ENCODE measurements at regions not wholly inside any gene's neighbourhood (a gene's known extent, or its start where the extent isn't known, plus 50 kb on each side); places are given as distances from the start of the nearest gene placed in this dataset.

- H3K9ac ChIP-seq (ENCODE audit: low read depth, low read length) = no peak overlapping the region
- no peaks in the 10 kb centered on the region for H3K27me3 ChIP-seq (ENCODE audit: control insufficient read depth, insufficient read depth, low read length)
- no peaks in the 10 kb centered on the region for H3K36me3 ChIP-seq (ENCODE audit: control insufficient read depth, insufficient read depth, low read length)
- H3K27ac ChIP-seq (ENCODE audit: low read depth, low read length) = no peak overlapping the region
- 0 out of 2 replicates have a peak, but pooled peaks cover 4% of the 10 kb centered on the region for H3K4me1 ChIP-seq (ENCODE audit: control insufficient read depth, insufficient read depth, low read length)
- H3K4me3 ChIP-seq (ENCODE audit: low read depth, low read length) = no peak overlapping the region
- H3K9me3 ChIP-seq (ENCODE audit: control insufficient read depth, insufficient read depth, low read length) = no peaks in the 10 kb centered on the region
These were observed 50.4 kb upstream of the GRIP2 start for GRCh38 chr3:14590569-14590968.

DNA sequence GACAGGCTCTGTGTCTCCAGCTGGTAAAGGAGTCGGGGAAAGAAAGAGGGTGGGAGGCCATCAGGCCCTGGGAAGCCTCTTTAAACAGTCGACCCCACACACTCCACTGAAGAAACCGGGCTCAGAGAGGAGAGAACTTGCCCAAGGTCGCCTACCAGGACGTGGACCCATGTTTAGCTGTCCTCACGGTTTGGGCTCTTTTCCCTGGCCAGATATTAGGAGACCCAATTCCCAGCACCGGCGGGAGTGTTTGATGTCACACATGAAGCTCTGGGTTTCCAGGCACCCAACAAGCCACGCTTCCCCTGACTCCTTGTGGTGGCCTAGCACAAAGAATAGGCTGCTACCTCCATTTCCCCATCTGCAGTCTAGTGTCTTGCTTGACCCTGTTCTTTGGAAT lies 52.2 kb upstream of the GRIP2 start:
- no peak overlapping the region for H3K9ac ChIP-seq (ENCODE audit: low read depth, low read length)
- H3K27me3 ChIP-seq (ENCODE audit: control insufficient read depth, insufficient read depth, low read length) = no peaks in the 10 kb centered on the region
- H3K4me3 ChIP-seq (ENCODE audit: low read depth, low read length) = no peak overlapping the region
- no peak overlapping the region for H3K27ac ChIP-seq (ENCODE audit: low read depth, low read length)
- no peaks in the 10 kb centered on the region for H3K9me3 ChIP-seq (ENCODE audit: control insufficient read depth, insufficient read depth, low read length)
- H3K36me3 ChIP-seq (ENCODE audit: control insufficient read depth, insufficient read depth, low read length) = no peaks in the 10 kb centered on the region
- H3K4me1 ChIP-seq (ENCODE audit: control insufficient read depth, insufficient read depth, low read length) = 0 out of 2 replicates have a peak, but pooled peaks cover 4% of the 10 kb centered on the region

DNA sequence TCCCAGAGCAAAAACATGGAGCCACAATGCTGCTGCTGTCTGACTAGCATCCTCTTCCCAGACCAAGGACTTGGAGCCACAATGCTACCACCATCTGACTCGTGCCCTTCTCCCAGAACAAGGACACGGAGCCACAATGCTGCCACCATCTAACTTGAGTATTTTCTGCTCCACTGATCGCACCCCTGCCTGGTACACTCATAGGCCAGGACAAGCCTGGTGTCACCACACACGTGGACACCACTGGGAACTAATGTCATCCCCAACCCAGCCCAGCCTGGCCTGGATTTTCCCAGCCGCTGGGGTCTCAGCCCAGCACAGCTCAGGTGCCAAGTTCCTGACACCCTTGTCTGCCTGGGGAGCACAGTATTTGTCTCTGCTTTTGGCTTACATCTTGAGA lies 52.7 kb upstream of the GRIP2 start:
- no peak overlapping the region for H3K9ac ChIP-seq (ENCODE audit: low read depth, low read length)
- no peaks in the 10 kb centered on the region for H3K27me3 ChIP-seq (ENCODE audit: control insufficient read depth, insufficient read depth, low read length)
- no peak overlapping the region for H3K4me3 ChIP-seq (ENCODE audit: low read depth, low read length)
- H3K27ac ChIP-seq (ENCODE audit: low read depth, low read length) = no peak overlapping the region
- no peaks in the 10 kb centered on the region for H3K36me3 ChIP-seq (ENCODE audit: control insufficient read depth, insufficient read depth, low read length)
- 0 out of 2 replicates have a peak, but pooled peaks cover 4% of the 10 kb centered on the region for H3K4me1 ChIP-seq (ENCODE audit: control insufficient read depth, insufficient read depth, low read length)
- H3K9me3 ChIP-seq (ENCODE audit: control insufficient read depth, insufficient read depth, low read length) = no peaks in the 10 kb centered on the region

GRCh38 chr3:14594234-14594633 lies 54.1 kb upstream of the GRIP2 start:
- Histone ChIP-seq H3K9ac (ENCODE audit: low read depth, low read length) (no peak overlapping the region), H3K4me1 (ENCODE audit: control insufficient read depth, insufficient read depth, low read length) (0 out of 2 replicates have a peak, but pooled peaks cover 4% of the 10 kb centered on the region), H3K27ac (ENCODE audit: low read depth, low read length) (no peak overlapping the region), H3K9me3 (ENCODE audit: control insufficient read depth, insufficient read depth, low read length) (no peaks in the 10 kb centered on the region), H3K27me3 (ENCODE audit: control insufficient read depth, insufficient read depth, low read length) (no peaks in the 10 kb centered on the region), H3K4me3 (ENCODE audit: low read depth, low read length) (no peak overlapping the region), H3K36me3 (ENCODE audit: control insufficient read depth, insufficient read depth, low read length) (no peaks in the 10 kb centered on the region)

DNA sequence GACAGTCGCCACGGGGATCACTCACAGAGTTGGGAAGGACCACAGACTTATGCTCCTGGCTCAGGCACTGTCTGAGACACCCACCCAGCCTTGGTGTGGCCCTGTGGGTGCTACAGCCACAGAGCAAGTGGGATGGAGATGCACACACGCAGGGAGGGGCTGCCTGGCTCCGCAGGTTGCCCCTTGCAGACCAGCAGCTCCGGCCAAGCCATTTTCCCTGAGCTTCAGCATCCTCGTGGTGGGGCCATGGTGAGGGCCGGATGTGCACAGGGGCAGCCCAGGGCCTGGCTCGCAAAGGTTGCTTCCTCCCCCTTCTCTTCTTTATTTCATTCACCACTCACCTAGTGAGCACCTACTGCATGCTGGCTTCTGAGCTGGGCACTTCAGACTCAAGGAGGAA lies 55.4 kb upstream of the GRIP2 start:
- Histone ChIP-seq H3K9ac (ENCODE audit: low read depth, low read length) (no peak overlapping the region), H3K27ac (ENCODE audit: low read depth, low read length) (no peak overlapping the region), H3K4me1 (ENCODE audit: control insufficient read depth, insufficient read depth, low read length) (no peaks in the 10 kb centered on the region), H3K27me3 (ENCODE audit: control insufficient read depth, insufficient read depth, low read length) (no peaks in the 10 kb centered on the region), H3K4me3 (ENCODE audit: low read depth, low read length) (no peak overlapping the region), H3K36me3 (ENCODE audit: control insufficient read depth, insufficient read depth, low read length) (no peaks in the 10 kb centered on the region), H3K9me3 (ENCODE audit: control insufficient read depth, insufficient read depth, low read length) (no peaks in the 10 kb centered on the region)

GRCh38 chr3:14597266-14597665 lies 54.3 kb upstream of the CCDC174 start:
- H3K9ac ChIP-seq (ENCODE audit: low read depth, low read length) = no peak overlapping the region

DNA sequence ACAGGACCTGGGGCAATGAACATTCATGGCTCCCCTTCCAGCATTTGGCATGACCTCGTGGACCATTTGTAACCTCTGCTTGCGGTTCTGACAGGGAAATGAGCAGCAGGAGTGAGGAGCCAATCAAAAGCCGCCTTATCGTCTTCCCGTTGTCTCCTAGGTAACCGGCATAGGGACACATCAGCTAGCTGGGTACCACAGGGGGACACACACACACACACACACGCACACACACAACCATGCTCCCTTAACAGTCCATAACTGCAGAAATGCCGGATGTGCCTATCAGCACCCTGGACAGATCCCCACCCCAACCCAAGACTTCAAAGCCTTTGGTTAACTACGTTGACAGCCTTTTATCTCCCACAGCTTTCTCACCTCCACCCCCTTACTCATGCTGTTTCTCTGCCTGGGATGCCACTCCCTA lies 53.4 kb upstream of the CCDC174 start:
- no peaks in the 10 kb centered on the region for H3K36me3 ChIP-seq (ENCODE audit: control insufficient read depth, insufficient read depth, low read length)
- no peak overlapping the region for H3K4me3 ChIP-seq (ENCODE audit: low read depth, low read length)
- no peak overlapping the region for H3K9ac ChIP-seq (ENCODE audit: low read depth, low read length)
- peaks cover 8% of the 10 kb centered on the region for H3K27me3 ChIP-seq (ENCODE audit: control insufficient read depth, insufficient read depth, low read length)
- no peaks in the 10 kb centered on the region for H3K9me3 ChIP-seq (ENCODE audit: control insufficient read depth, insufficient read depth, low read length)
- peaks cover 10% of the 10 kb centered on the region for H3K4me1 ChIP-seq (ENCODE audit: control insufficient read depth, insufficient read depth, low read length)
- no peak overlapping the region for H3K27ac ChIP-seq (ENCODE audit: low read depth, low read length)

More at GRCh38 chr3:14597266-14597665, 54.3 kb upstream of the CCDC174 start:
- H3K4me1 ChIP-seq (ENCODE audit: control insufficient read depth, insufficient read depth, low read length) = peaks cover 10% of the 10 kb centered on the region
- H3K9me3 ChIP-seq (ENCODE audit: control insufficient read depth, insufficient read depth, low read length) = no peaks in the 10 kb centered on the region
- no peaks in the 10 kb centered on the region for H3K36me3 ChIP-seq (ENCODE audit: control insufficient read depth, insufficient read depth, low read length)
- no peak overlapping the region for H3K4me3 ChIP-seq (ENCODE audit: low read depth, low read length)
- H3K27me3 ChIP-seq (ENCODE audit: control insufficient read depth, insufficient read depth, low read length) = peaks cover 7% of the 10 kb centered on the region; the same call in 1 of the 2 replicates
- H3K27ac ChIP-seq (ENCODE audit: low read depth, low read length) = no peak overlapping the region

- H3K27me3 ChIP-seq (ENCODE audit: control insufficient read depth, insufficient read depth, low read length) = peaks cover 15% of the 10 kb centered on the region
- peaks cover 10% of the 10 kb centered on the region for H3K4me1 ChIP-seq (ENCODE audit: control insufficient read depth, insufficient read depth, low read length)
- no peak overlapping the region for H3K9ac ChIP-seq (ENCODE audit: low read depth, low read length)
- H3K27ac ChIP-seq (ENCODE audit: low read depth, low read length) = no peak overlapping the region
- H3K36me3 ChIP-seq (ENCODE audit: control insufficient read depth, insufficient read depth, low read length) = no peaks in the 10 kb centered on the region
- H3K4me3 ChIP-seq (ENCODE audit: low read depth, low read length) = no peak overlapping the region
- no peaks in the 10 kb centered on the region for H3K9me3 ChIP-seq (ENCODE audit: control insufficient read depth, insufficient read depth, low read length)
These were observed 52.1 kb upstream of the CCDC174 start for GRCh38 chr3:14599488-14599887.

- Histone ChIP-seq H3K27me3 (ENCODE audit: control insufficient read depth, insufficient read depth, low read length) (peaks cover 15% of the 10 kb centered on the region), H3K4me3 (ENCODE audit: low read depth, low read length) (no peak overlapping the region)
These were observed 51.5 kb upstream of the CCDC174 start for GRCh38 chr3:14600075-14600474.

GRCh38 chr3:14600856-14601610 lies 50.5 kb upstream of the CCDC174 start:
- Histone ChIP-seq H3K36me3 (ENCODE audit: control insufficient read depth, insufficient read depth, low read length) (no peaks in the 10 kb centered on the region), H3K9ac (ENCODE audit: low read depth, low read length) (no peak overlapping the region), H3K9me3 (ENCODE audit: control insufficient read depth, insufficient read depth, low read length) (no peaks in the 10 kb centered on the region), H3K4me3 (ENCODE audit: low read depth, low read length) (peak overlapping the region; percentile 65; the same call in 1 of the 2 replicates), H3K4me1 (ENCODE audit: control insufficient read depth, insufficient read depth, low read length) (peaks cover 10% of the 10 kb centered on the region), H3K27ac (ENCODE audit: low read depth, low read length) (no peak overlapping the region), H3K27me3 (ENCODE audit: control insufficient read depth, insufficient read depth, low read length) (peaks cover 15% of the 10 kb centered on the region)

More at GRCh38 chr3:14600075-14600474, 51.5 kb upstream of the CCDC174 start:
- Histone ChIP-seq H3K36me3 (ENCODE audit: control insufficient read depth, insufficient read depth, low read length) (no peaks in the 10 kb centered on the region), H3K4me1 (ENCODE audit: control insufficient read depth, insufficient read depth, low read length) (peaks cover 10% of the 10 kb centered on the region), H3K9me3 (ENCODE audit: control insufficient read depth, insufficient read depth, low read length) (no peaks in the 10 kb centered on the region), H3K9ac (ENCODE audit: low read depth, low read length) (no peak overlapping the region), H3K27ac (ENCODE audit: low read depth, low read length) (no peak overlapping the region)

DNA sequence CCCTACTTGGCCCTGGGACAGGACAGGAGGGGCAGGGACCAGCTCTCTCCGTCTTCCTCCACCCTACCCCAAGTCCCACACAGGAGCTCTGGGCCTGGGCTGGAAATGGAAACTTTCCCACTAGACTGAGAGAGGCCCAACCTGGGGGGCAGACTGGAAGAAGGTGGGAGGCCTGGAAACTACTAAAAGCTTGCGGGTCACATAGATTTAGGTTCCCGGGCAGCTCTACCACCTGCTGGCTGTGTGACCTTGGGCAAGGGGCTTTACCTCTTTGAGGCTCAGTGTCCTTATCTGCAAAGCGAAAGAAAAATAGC lies 49.9 kb upstream of the CCDC174 start:
- Histone ChIP-seq H3K4me3 (ENCODE audit: low read depth, low read length) (peak overlapping the region; percentile 65), H3K27me3 (ENCODE audit: control insufficient read depth, insufficient read depth, low read length) (peaks cover 15% of the 10 kb centered on the region)

More for the DNA sequence above, 49.9 kb upstream of the CCDC174 start:
- H3K9ac ChIP-seq (ENCODE audit: low read depth, low read length) = no peak overlapping the region
- H3K4me1 ChIP-seq (ENCODE audit: control insufficient read depth, insufficient read depth, low read length) = peaks cover 10% of the 10 kb centered on the region
- H3K36me3 ChIP-seq (ENCODE audit: control insufficient read depth, insufficient read depth, low read length) = no peaks in the 10 kb centered on the region
- H3K9me3 ChIP-seq (ENCODE audit: control insufficient read depth, insufficient read depth, low read length) = no peaks in the 10 kb centered on the region
- H3K27ac ChIP-seq (ENCODE audit: low read depth, low read length) = no peak overlapping the region

Data from HUES48 (cell line).